IMR-90 (cell line): ENCODE measurements at regions not wholly inside any gene's neighbourhood (a gene's known extent, or its start where the extent isn't known, plus 50 kb on each side); places are given as distances from the start of the nearest gene placed in this dataset.

Source experiments
- ATAC-seq: fragments of 200-7000 bp; cut with Tn5 transposase; 2 replicates; pipeline ENCODE4 v1.9.1; 2020; ENCODE audit warnings: low read depth, mild to moderate bottlenecking, moderate library complexity
- BruUV-seq: library from RNA; stranded (reverse); fragments of 400-500 nt; replicated peaks from 2 replicates; lab custom pipeline; 2021; lab: Mats Ljungman, UMichigan
- CTCF ChIA-PET: fragments of 300-600 bp; formaldehyde crosslinking; extraction: SDS; loops from one replicate; lab custom pipeline; 2021; ENCODE audit warnings: antibody characterized with exemption; lab: Yijun Ruan, JAX
- POLR2A ChIA-PET: fragments of 300-600 bp; sonication (Branson Sonifier 250); formaldehyde crosslinking; loops from one replicate; lab custom pipeline; 2022; ENCODE audit warnings: antibody characterized with exemption; ENCODE audit not compliant: unreplicated experiment; lab: Charles Lee
- DNase-seq: peaks from one replicate; pipeline ENCODE4 v3.0.0; 2013
- H2AFZ ChIP-seq: replicated peaks from 2 replicates; pipeline ENCODE3; 2013; ENCODE audit warnings: low read length, mild to moderate bottlenecking; ENCODE audit not compliant: poor library complexity
- H2AK5ac ChIP-seq: 2 replicates; pipeline ENCODE4 v1.6.1; 2013; ENCODE audit warnings: low read depth, low read length, inconsistent platforms
- H2AK9ac ChIP-seq: replicated peaks from 2 replicates; pipeline ENCODE3; 2013; ENCODE audit warnings: mild to moderate bottlenecking, low read depth, low read length, moderate library complexity; ENCODE audit not compliant: poor library complexity
- H2BK120ac ChIP-seq: 2 replicates; pipeline ENCODE4 v1.6.1; 2013; ENCODE audit warnings: low read depth, low read length, inconsistent platforms
- H2BK15ac ChIP-seq: 3 replicates; pipeline ENCODE4 v1.6.1; 2013; ENCODE audit warnings: low read depth, low read length, inconsistent platforms
- H2BK20ac ChIP-seq: 2 replicates; pipeline ENCODE4 v1.6.1; 2013; ENCODE audit warnings: low read depth, mild to moderate bottlenecking, inconsistent platforms, low read length, moderate library complexity
- H2BK5ac ChIP-seq: 2 replicates; pipeline ENCODE4 v1.6.1; 2013; ENCODE audit warnings: mild to moderate bottlenecking, low read depth, low read length, inconsistent platforms; ENCODE audit not compliant: poor library complexity, severe bottlenecking
- H3K14ac ChIP-seq: replicated peaks from 2 replicates; pipeline ENCODE4 v1.6.1; 2013; ENCODE audit warnings: low read depth, low read length, inconsistent platforms
- H3K18ac ChIP-seq: 2 replicates; pipeline ENCODE4 v1.6.1; 2013; ENCODE audit warnings: low read depth, low read length, control low read depth
- H3K23ac ChIP-seq: 2 replicates; pipeline ENCODE4 v1.6.1; 2013; ENCODE audit warnings: low read depth, low read length, inconsistent platforms
- H3K27ac ChIP-seq: 2 replicates; pipeline ENCODE4 v1.5.1; 2013; ENCODE audit warnings: mild to moderate bottlenecking, control low read depth, low read length; ENCODE audit not compliant: insufficient read depth
- H3K27me3 ChIP-seq: 2 replicates; pipeline ENCODE4 v1.6.1; 2013; ENCODE audit warnings: low read length; ENCODE audit not compliant: control insufficient read depth, insufficient read depth
- H3K36me3 ChIP-seq: 2 replicates; pipeline ENCODE4 v1.6.1; 2013; ENCODE audit warnings: low read length, mixed read lengths; ENCODE audit not compliant: control insufficient read depth, insufficient read depth
- H3K4ac ChIP-seq: 2 replicates; pipeline ENCODE4 v1.6.1; 2013; ENCODE audit warnings: low read depth, low read length, inconsistent platforms
- H3K4me1 ChIP-seq: 2 replicates; pipeline ENCODE4 v1.6.1; 2013; ENCODE audit warnings: low read length, mixed read lengths; ENCODE audit not compliant: control insufficient read depth, insufficient read depth
- H3K4me2 ChIP-seq: 2 replicates; pipeline ENCODE4 v1.6.1; 2013; ENCODE audit warnings: low read depth, mild to moderate bottlenecking, control low read depth, low read length, moderate library complexity
- H3K4me3 ChIP-seq: 2 replicates; pipeline ENCODE4 v1.5.1; 2013; ENCODE audit warnings: low read depth, mild to moderate bottlenecking, control low read depth, low read length, moderate library complexity; ENCODE audit not compliant: insufficient read depth
- H3K56ac ChIP-seq: 2 replicates; pipeline ENCODE4 v1.6.1; 2013; ENCODE audit warnings: low read length, inconsistent platforms; ENCODE audit not compliant: insufficient read depth; ENCODE audit errors: extremely low read depth
- H3K79me1 ChIP-seq, 2 experiments: 2 replicates each; pipeline ENCODE4 v1.6.1; 2013; ENCODE audit warnings: low read length in 2 of 2, inconsistent platforms in 1 of 2, low read depth in 1 of 2
- H3K9ac ChIP-seq: 2 replicates; pipeline ENCODE4 v1.6.1; 2013; ENCODE audit warnings: low read depth, low read length, control low read depth
- H3K9me1 ChIP-seq: 2 replicates; pipeline ENCODE4 v1.6.1; 2013; ENCODE audit warnings: low read length, inconsistent platforms; ENCODE audit not compliant: insufficient read depth
- H3K9me3 ChIP-seq: 2 replicates; pipeline ENCODE4 v1.6.1; 2013; ENCODE audit warnings: low read length; ENCODE audit not compliant: control insufficient read depth, insufficient read depth
- H4K20me1 ChIP-seq: 2 replicates; pipeline ENCODE4 v1.6.1; 2013; ENCODE audit warnings: low read length, inconsistent platforms; ENCODE audit not compliant: insufficient read depth
- H4K5ac ChIP-seq: 2 replicates; pipeline ENCODE4 v1.6.1; 2013; ENCODE audit warnings: mild to moderate bottlenecking, low read depth, low read length, control low read depth
- H4K8ac ChIP-seq, 2 experiments: 2 replicates each; pipeline ENCODE4 v1.6.1; 2013; ENCODE audit warnings: low read depth in 2 of 2, low read length in 2 of 2, control low read depth in 1 of 2, inconsistent platforms in 1 of 2
- H4K91ac ChIP-seq: 2 replicates; pipeline ENCODE4 v1.6.1; 2013; ENCODE audit warnings: low read depth, low read length, inconsistent platforms; ENCODE audit not compliant: insufficient read depth
- BHLHE40 ChIP-seq: fragments of 150-350 bp; IDR thresholded peaks from 2 replicates; pipeline ENCODE4 v1.6.1; 2016; ENCODE audit warnings: mild to moderate bottlenecking, low read depth, low read length
- CHD1 ChIP-seq: IDR thresholded peaks from 2 replicates; pipeline ENCODE4 v1.6.1; 2012; ENCODE audit warnings: low read depth, low read length, improper control_type of control experiment
- FOS ChIP-seq: fragments of 150-350 bp; IDR thresholded peaks from 2 replicates; pipeline ENCODE4 v1.6.1; 2016; ENCODE audit warnings: low read depth, low read length
- RCOR1 ChIP-seq: IDR thresholded peaks from 2 replicates; pipeline ENCODE4 v1.6.1; 2012; ENCODE audit warnings: mild to moderate bottlenecking, low read length, improper control_type of control experiment; ENCODE audit not compliant: insufficient replicate concordance
- USF2 ChIP-seq: fragments of 150-350 bp; IDR thresholded peaks from 2 replicates; pipeline ENCODE4 v1.6.1; 2017; ENCODE audit warnings: mild to moderate bottlenecking, antibody characterized with exemption, low read length, low read depth
- WGBS, 2 experiments: methylation state at CpG; one replicate each; pipeline versions ENCODE4 v1.1.5 to v1.1.7; 2013; ENCODE audit warnings: missing lambda C conversion rate in 2 of 2; ENCODE audit not compliant: insufficient read length in 1 of 2; ENCODE audit errors: extremely low coverage in 2 of 2; 5-methylcytosine and 5-hydroxymethylcytosine counted together
- dilution Hi-C: fragments of 300-500 bp; cut with HindIII; formaldehyde crosslinking; loops from one replicate; pipeline ENCODE4 v1.14.3; 2018; ENCODE audit warnings: low sequenced_read_pairs; ENCODE audit not compliant: unreplicated experiment
- in situ Hi-C: fragments of 300-500 bp; cut with MboI; formaldehyde crosslinking; loops from 3 replicates; pipeline ENCODE4 v1.14.3; 2019; ENCODE audit warnings: low sequenced_read_pairs, inconsistent platforms, mixed read lengths
- intact Hi-C: fragments of 100-400 bp; cut with micrococcal nuclease; formaldehyde crosslinking; loops from 2 replicates; pipeline ENCODE4 v1.10.0; 2022
- TF ChIP-seq, protein P1 (sequence below): fragments of 150-350 bp; IDR thresholded peaks from 2 replicates; pipeline ENCODE4 v1.6.1; 2016; ENCODE audit warnings: low read depth, mild to moderate bottlenecking, low read length, moderate library complexity, borderline replicate concordance

- H2BK20ac ChIP-seq, result 0 out of 2 replicates have a peak overlapping the region, but pooled peaks have one; percentile 5
- no peak overlapping the region for H3K9ac ChIP-seq
- H3K56ac ChIP-seq, result no peak overlapping the region; the same call in 1 of the 2 replicates
- no peak overlapping the region for H2AK9ac ChIP-seq
- no peak overlapping the region for H3K14ac ChIP-seq
- H2AK5ac ChIP-seq, result 0 out of 2 replicates have a peak overlapping the region, but pooled peaks have one; percentile 21
- CTCF ChIA-PET, result no interaction called here
- H4K8ac ChIP-seq, result no peak overlapping the region
- no peaks in the 10 kb centered on the region for H3K36me3 ChIP-seq
- no peak overlapping the region for H3K18ac ChIP-seq
- no peak overlapping the region for H3K27ac ChIP-seq
- H2AFZ ChIP-seq, result no peak overlapping the region
- 94% methylated on average over 8 of the region's 12 CpGs; no CpG with 5 or more reads in 1 of the 2 experiments for WGBS, 2 experiments
- DNase-seq (no peak), ATAC-seq (no peak)
- dilution Hi-C loops, result no loop called here
- no peak overlapping the region for H2BK120ac ChIP-seq
- no peak overlapping the region for H3K23ac ChIP-seq
- no peak for TF ChIP-seq BHLHE40
- TF ChIP-seq, protein P1, sequence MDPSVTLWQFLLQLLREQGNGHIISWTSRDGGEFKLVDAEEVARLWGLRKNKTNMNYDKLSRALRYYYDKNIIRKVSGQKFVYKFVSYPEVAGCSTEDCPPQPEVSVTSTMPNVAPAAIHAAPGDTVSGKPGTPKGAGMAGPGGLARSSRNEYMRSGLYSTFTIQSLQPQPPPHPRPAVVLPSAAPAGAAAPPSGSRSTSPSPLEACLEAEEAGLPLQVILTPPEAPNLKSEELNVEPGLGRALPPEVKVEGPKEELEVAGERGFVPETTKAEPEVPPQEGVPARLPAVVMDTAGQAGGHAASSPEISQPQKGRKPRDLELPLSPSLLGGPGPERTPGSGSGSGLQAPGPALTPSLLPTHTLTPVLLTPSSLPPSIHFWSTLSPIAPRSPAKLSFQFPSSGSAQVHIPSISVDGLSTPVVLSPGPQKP, result no peak
- TF ChIP-seq USF2, result no peak
- no peak for TF ChIP-seq CHD1
- no peak for TF ChIP-seq RCOR1
- no peak for TF ChIP-seq FOS
- BruUV-seq, result no TSS peak
- no peak overlapping the region for H3K4me2 ChIP-seq
- no peaks in the 10 kb centered on the region for H4K20me1 ChIP-seq
- POLR2A ChIA-PET, result no interaction called here
- intact Hi-C loops, result no loop called here
- H3K9me3 ChIP-seq, result no peaks in the 10 kb centered on the region
- in situ Hi-C loops, result no loop called here
- H4K91ac ChIP-seq, result no peak overlapping the region
- no peaks in the 10 kb centered on the region for H3K79me1 ChIP-seq
- no peaks in the 10 kb centered on the region for H3K9me1 ChIP-seq
- no peak overlapping the region for H4K5ac ChIP-seq
- no peaks in the 10 kb centered on the region for H3K4me1 ChIP-seq
- no peak overlapping the region for H3K4ac ChIP-seq
- no peak overlapping the region for H2BK15ac ChIP-seq
- no peak overlapping the region for H3K4me3 ChIP-seq
- no peak overlapping the region for H2BK5ac ChIP-seq
- H3K27me3 ChIP-seq, result peaks cover 4% of the 10 kb centered on the region
Measured at GRCh38 chr6:14995966-14996602, 249.8 kb upstream of the JARID2 start.
